ENCODE measurements at regions not wholly inside any gene's neighbourhood (a gene's known extent, or its start where the extent isn't known, plus 50 kb on each side); places are given as distances from the start of the nearest gene placed in this dataset.

GRCh38 chr4:123235431-123235830 is 161.2 kb upstream of the SPRY1 start:
- TF ChIP-seq CTCF (optimal IDR thresholded peaks at IDR 0.05 in 1 of 3, IDR thresholded peaks at IDR 0.05 in 1 of 3, conservative IDR thresholded peaks at IDR 0.05 in 1 of 3; ENCODE audit: extremely low read depth in 1 of 3, insufficient read depth in 2 of 3, low read length in 3 of 3) (no peak), EZH2 (IDR thresholded peaks at IDR 0.05; ENCODE audit: low read length) (no peak)

Measured in keratinocyte (primary cell).